ENCODE measurements at regions not wholly inside any gene's neighbourhood (a gene's known extent, or its start where the extent isn't known, plus 50 kb on each side); places are given as distances from the start of the nearest gene placed in this dataset.
A peak's percentile ranks its signal among the peaks of the same experiment; 100 is the strongest.
"Not testable (repeated sequence)": the region's sequence is repeated elsewhere in the genome, so short reads cannot be mapped to it uniquely, and the experiment has no call there.

GRCh38 chr17:72464221-72464620 lies 343.4 kb downstream of the SOX9 start:
- DNase-seq, result not testable (repeated sequence)

GRCh38 chr17:72465191-72466024 lies 344.6 kb downstream of the SOX9 start:
- peak in 7 of 58 donors; percentile 8 to 35 (median 21) for DNase-seq

- no peak for DNase-seq
These were observed 345.4 kb downstream of the SOX9 start for GRCh38 chr17:72466199-72466598.

DNA sequence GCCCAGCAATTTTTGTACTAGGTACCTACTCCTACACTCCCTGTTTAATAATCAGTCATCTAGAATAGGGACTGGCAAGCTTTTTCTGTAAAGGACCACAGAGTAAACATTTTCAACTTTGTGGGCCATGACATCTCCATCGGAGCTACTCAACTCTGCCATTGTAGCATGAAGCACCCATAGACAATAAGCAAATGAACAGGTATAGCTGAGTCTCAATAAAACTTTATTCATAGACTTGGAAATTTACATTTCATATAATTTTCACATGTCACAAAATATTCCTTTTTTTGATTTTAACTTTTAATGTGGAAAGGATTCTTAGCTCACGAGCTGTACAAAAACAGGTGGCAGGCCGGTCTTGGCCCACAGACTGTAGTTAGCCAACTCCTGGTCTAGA lies 345.8 kb downstream of the SOX9 start:
- no peak for DNase-seq

- peak in 17 of 58 donors; percentile 11 to 63 (median 25) for DNase-seq
These were observed 347.2 kb downstream of the SOX9 start for GRCh38 chr17:72467841-72468653.

DNA sequence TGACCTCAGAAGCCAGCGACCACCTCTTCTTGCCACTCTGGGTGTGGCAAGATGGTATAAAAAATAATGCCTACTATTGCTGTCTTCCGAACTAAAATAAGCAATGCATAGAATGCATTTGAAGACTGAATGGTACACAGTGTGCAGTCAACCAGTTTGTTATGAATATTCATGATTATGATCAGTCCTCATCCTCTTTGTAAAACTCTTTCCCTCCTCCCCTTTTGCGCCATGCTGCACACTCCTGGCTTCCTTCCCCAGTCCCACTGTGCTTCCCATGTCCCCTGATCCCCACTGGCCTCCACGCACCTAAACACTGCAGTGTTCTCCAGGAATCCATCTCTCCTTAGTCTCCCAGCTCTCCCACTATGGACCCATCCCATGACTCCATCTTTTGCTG lies 348.0 kb downstream of the SOX9 start:
- DNase-seq, result peak in 1 of 58 donors; percentile 35

DNA sequence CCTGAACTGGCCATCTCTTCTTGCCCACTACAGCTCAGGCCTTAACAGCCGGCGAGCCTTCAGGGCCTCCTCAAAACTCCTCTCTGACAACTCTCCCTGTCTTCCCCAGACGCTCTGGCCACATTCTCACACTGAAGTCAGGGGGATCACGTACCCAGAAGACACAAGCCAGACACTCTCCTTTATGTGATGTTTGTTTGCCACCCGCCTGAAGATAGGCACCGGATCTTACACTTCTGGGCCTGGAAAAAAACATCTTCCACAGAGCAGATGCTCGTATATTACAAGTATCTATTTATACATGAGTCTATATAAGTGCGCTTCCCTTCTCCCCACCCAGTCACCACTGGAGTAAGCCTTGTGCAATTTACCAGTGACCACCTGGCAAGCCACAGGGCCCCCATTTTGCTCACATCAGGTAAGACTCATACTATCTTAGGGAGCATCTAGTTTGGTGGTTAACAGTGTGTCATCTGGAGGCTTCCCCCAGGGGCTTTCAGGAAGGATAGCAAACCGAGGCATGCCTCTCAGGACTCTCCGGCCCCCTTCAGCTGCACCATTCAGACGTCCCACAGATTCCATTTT lies 349.4 kb downstream of the SOX9 start:
- peak in 1 of 58 donors; percentile 60 for DNase-seq

- no peak for DNase-seq
These were observed 349.9 kb downstream of the SOX9 start for GRCh38 chr17:72470734-72471133.

DNA sequence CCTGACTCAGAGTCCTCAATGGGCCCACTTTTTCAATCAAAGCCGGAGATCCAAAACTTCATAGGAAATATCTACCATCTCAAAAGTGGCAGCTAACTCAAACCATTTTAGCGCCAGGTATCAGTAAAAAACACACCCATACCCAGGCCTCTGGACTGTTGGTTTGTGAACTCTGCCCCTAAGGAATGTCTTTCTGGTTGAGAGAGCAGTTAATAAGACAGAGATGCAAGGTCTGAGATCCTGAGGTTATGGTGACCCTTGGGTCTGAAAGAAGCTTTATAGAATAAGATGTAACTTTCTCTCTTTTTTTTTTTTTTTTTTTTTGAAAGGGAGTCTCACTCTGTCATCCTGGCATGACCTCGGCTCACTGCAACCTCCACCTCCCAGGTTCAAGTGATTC lies 350.5 kb downstream of the SOX9 start:
- DNase-seq, result no peak

DNA sequence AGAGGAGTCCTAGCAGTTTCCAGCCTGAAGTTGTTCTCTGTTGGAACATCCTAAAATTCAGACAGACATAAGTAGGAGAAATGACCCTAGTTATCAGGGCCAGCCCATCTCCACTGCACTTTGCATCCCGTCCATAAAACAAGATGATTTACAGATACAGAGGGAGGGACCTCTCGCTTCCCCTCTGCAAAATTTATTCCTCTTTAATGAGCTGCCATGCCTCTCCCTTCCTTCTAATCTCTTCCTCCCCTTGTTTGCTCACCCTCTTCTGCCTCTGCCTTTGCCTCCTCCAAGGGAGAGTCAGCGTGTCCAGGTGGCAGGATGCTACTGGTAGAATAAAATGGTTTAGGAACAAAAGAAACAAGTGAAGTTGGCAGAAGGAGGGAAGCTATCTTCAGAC lies 351.3 kb downstream of the SOX9 start:
- DNase-seq, result no peak

GRCh38 chr17:72472853-72473390 lies 352.1 kb downstream of the SOX9 start:
- not testable (repeated sequence) for DNase-seq

DNA sequence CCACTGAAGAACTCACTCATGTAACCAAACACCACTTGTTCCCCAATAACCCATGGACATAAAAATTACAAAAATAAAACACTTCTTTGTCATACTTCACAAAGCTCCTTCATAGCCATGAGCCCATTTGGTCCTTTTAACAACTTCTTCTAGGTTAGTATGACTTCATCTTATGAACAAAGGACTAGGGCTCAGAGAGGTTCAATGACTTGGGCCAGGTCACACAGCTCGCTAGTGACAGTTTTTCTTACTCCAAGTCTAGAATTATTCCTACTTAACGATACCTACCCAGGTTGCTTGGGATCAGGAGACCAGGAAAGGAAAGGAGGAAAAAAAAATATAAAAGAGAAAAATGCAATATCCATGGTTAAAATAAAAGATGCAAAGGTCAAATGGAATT lies 353.4 kb downstream of the SOX9 start:
- DNase-seq, result no peak

GRCh38 chr17:72474719-72475477 lies 354.1 kb downstream of the SOX9 start:
- DNase-seq, result no peak

GRCh38 chr17:72476134-72476533 lies 355.3 kb downstream of the SOX9 start:
- peak in 2 of 58 donors; percentile 46 to 79 for DNase-seq

DNA sequence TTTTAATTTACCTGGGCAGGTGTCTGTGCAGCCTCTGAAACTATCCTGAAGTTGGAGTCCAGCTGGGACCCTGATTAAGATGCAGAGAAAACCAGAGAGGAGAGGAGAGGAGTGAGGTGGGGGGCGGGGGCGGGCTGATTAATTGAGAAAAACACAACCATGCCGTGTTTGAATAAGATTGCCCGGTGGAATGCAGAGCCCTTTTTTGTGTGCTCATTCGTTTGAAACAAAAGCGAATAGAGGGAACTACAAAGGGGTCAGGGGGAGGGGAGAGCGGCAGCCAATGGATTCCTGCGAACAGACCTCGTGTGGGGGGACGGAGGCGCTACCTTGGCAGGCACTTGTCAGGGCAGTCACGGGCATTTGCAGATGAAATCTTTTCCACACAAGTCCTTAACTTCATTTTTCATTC lies 355.8 kb downstream of the SOX9 start:
- peak in 40 of 58 donors; percentile 5 to 83 (median 44) for DNase-seq

- DNase-seq, result no peak
These were observed 356.7 kb downstream of the SOX9 start for GRCh38 chr17:72477491-72477890.

- DNase-seq, result no peak
These were observed 358.3 kb downstream of the SOX9 start for GRCh38 chr17:72479113-72479512.

GRCh38 chr17:72481572-72481971 lies 360.8 kb downstream of the SOX9 start:
- DNase-seq, result no peak

GRCh38 chr17:72485596-72485995 lies 364.8 kb downstream of the SOX9 start:
- no peak for DNase-seq

- DNase-seq, result no peak
These were observed 366.0 kb downstream of the SOX9 start for GRCh38 chr17:72486806-72487205.
